ENCODE measurements at regions not wholly inside any gene's neighbourhood (a gene's known extent, or its start where the extent isn't known, plus 50 kb on each side); places are given as distances from the start of the nearest gene placed in this dataset.

- no peaks in the 10 kb centered on the region for H3K79me2 ChIP-seq (ENCODE audit: insufficient read depth, low read length)
- no peak overlapping the region for H2AFZ ChIP-seq (ENCODE audit: low read length)
- H3K36me3 ChIP-seq (replicated peaks in 1 of 2; ENCODE audit: control insufficient read depth in 1 of 2, insufficient read depth in 2 of 2, low read length in 2 of 2), result no peaks in the 10 kb centered on the region
- intact Hi-C loops (cut with micrococcal nuclease; ENCODE audit: unreplicated experiment) (no loop called here), in situ Hi-C loops (cut with HindIII; ENCODE audit: extremely low pct_ligation_motif_present, low pct_unique_long_range_greater_than_20kb) (no loop called here)
- H4K20me1 ChIP-seq (ENCODE audit: insufficient read depth, low read length), result no peaks in the 10 kb centered on the region
- BruUV-seq (replicated peaks), result no TSS peak
- H3K27me3 ChIP-seq (ENCODE audit: control insufficient read depth in 1 of 2, insufficient read depth in 2 of 2, low read length in 2 of 2), result no peaks in the 10 kb centered on the region; a peak in 1 of 5 replicates
- CTCF ChIA-PET (ENCODE audit: low intra/inter-chr PET ratio, low total read pairs), result no interaction called here
- no peaks in the 10 kb centered on the region for H3K9me3 ChIP-seq (ENCODE audit: low read length)
- no peaks in the 10 kb centered on the region for H3K4me1 ChIP-seq (ENCODE audit: insufficient read depth, low read length)
- no peak overlapping the region for H3K27ac ChIP-seq (ENCODE audit: extremely low read length, insufficient read depth, low read length)
- FAIRE-seq (no peak), ATAC-seq (no peak), DNase-seq (ENCODE audit: low spot score) (no peak)
- TF ChIP-seq RXRB (CRISPR knock-in tag; IDR thresholded peaks at IDR 0.05; ENCODE audit: borderline replicate concordance), result no peak
- no peak overlapping the region for H3K9ac ChIP-seq (ENCODE audit: insufficient read depth, low read depth, low read length)
- WGBS (ENCODE audit: low lambda C conversion rate), result 9% methylated on average over 4 of the region's 4 CpGs
- no peak overlapping the region for H3K4me2 ChIP-seq (ENCODE audit: low read depth, low read length)
- no peak overlapping the region for H3K4me3 ChIP-seq (replicated peaks in 1 of 3; ENCODE audit: insufficient read depth in 1 of 3, low read depth in 2 of 3, low read length in 3 of 3)
- POLR2A ChIA-PET, result no interaction called here
Observed at GRCh38 chr13:44013758-44014291, 134.1 kb downstream of the LACC1 start.

GRCh38 chr13:44014501-44014900 is 134.8 kb downstream of the LACC1 start:
- in situ Hi-C loops (cut with HindIII; ENCODE audit: extremely low pct_ligation_motif_present, low pct_unique_long_range_greater_than_20kb), result no loop called here
- TF ChIP-seq ZNF547 (CRISPR knock-in tag; IDR thresholded peaks at IDR 0.05), result no peak
- TF ChIP-seq, protein P1, sequence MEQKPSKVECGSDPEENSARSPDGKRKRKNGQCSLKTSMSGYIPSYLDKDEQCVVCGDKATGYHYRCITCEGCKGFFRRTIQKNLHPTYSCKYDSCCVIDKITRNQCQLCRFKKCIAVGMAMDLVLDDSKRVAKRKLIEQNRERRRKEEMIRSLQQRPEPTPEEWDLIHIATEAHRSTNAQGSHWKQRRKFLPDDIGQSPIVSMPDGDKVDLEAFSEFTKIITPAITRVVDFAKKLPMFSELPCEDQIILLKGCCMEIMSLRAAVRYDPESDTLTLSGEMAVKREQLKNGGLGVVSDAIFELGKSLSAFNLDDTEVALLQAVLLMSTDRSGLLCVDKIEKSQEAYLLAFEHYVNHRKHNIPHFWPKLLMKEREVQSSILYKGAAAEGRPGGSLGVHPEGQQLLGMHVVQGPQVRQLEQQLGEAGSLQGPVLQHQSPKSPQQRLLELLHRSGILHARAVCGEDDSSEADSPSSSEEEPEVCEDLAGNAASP (CRISPR knock-in tag; IDR thresholded peaks at IDR 0.05; ENCODE audit: borderline replicate concordance), result no peak
- H3K79me2 ChIP-seq (ENCODE audit: insufficient read depth, low read length), result no peaks in the 10 kb centered on the region
- FAIRE-seq, result no peak
- ChIA-PET CTCF (ENCODE audit: low intra/inter-chr PET ratio, low total read pairs) (no interaction called here), POLR2A (no interaction called here)
- DNase-seq (ENCODE audit: low spot score), result no peak
- no peak for ATAC-seq
- no peaks in the 10 kb centered on the region for H3K4me1 ChIP-seq (ENCODE audit: insufficient read depth, low read length)
- intact Hi-C loops (cut with micrococcal nuclease; ENCODE audit: unreplicated experiment), result no loop called here
- H3K27me3 ChIP-seq (ENCODE audit: control insufficient read depth in 1 of 2, insufficient read depth in 2 of 2, low read length in 2 of 2), result no peaks in the 10 kb centered on the region; a peak in 1 of 5 replicates
- H2AFZ ChIP-seq (ENCODE audit: low read length), result no peak overlapping the region
- H3K9ac ChIP-seq (ENCODE audit: insufficient read depth, low read depth, low read length), result no peak overlapping the region
- WGBS (ENCODE audit: low lambda C conversion rate), result 48% methylated on average over 8 of the region's 8 CpGs
- H3K27ac ChIP-seq (ENCODE audit: extremely low read length, insufficient read depth, low read length), result no peak overlapping the region
- no TSS peak for BruUV-seq (replicated peaks)
- no peak overlapping the region for H3K4me2 ChIP-seq (ENCODE audit: low read depth, low read length)
- H3K4me3 ChIP-seq (replicated peaks in 1 of 3; ENCODE audit: insufficient read depth in 1 of 3, low read depth in 2 of 3, low read length in 3 of 3), result no peak overlapping the region
- H3K36me3 ChIP-seq (replicated peaks in 1 of 2; ENCODE audit: control insufficient read depth in 1 of 2, insufficient read depth in 2 of 2, low read length in 2 of 2), result no peaks in the 10 kb centered on the region
- no peaks in the 10 kb centered on the region for H3K9me3 ChIP-seq (ENCODE audit: low read length)
- no peaks in the 10 kb centered on the region for H4K20me1 ChIP-seq (ENCODE audit: insufficient read depth, low read length)
